Right atrium auricular region (tissue), 2 donors: ENCODE measurements at regions not wholly inside any gene's neighbourhood (a gene's known extent, or its start where the extent isn't known, plus 50 kb on each side); places are given as distances from the start of the nearest gene placed in this dataset.
"Not testable (repeated sequence)": the region's sequence is repeated elsewhere in the genome, so short reads cannot be mapped to it uniquely, and the experiment has no call there.

Experiments used
- DNase-seq: peaks from one replicate; pipeline ENCODE4 v3.0.0-alpha.2; 2019; ENCODE audit warnings: low spot score
- H3K27ac ChIP-seq, 2 donors: fragments of 200-600 bp; sonication (generic); 1 replicate in 1 of 2; 2 replicates in 1 of 2; pipeline ENCODE4 v1.5.1; 2016 to 2019
- H3K27me3 ChIP-seq, 2 donors: fragments of 200-600 bp; sonication (generic); one replicate each; pipeline versions ENCODE4 v1.5.1 to v1.6.0; 2017 to 2019
- H3K36me3 ChIP-seq: fragments of 200-600 bp; sonication (generic); one replicate; pipeline ENCODE4 v1.5.1; 2016
- H3K4me1 ChIP-seq, 2 donors: fragments of 200-600 bp; sonication (generic); one replicate each; pipeline versions ENCODE4 v1.5.1 to v1.6.0; 2017 to 2019
- H3K4me3 ChIP-seq, 2 donors: fragments of 200-600 bp; sonication (generic); 1 replicate in 1 of 2; 2 replicates in 1 of 2; pipeline ENCODE4 v1.5.1; 2017 to 2019; ENCODE audit warnings: mild to moderate bottlenecking in 1 of 2, moderate library complexity in 1 of 2
- H3K9me3 ChIP-seq, 2 donors: fragments of 200-600 bp; sonication (generic); one replicate each; pipeline ENCODE4 v1.5.1; 2019
- TF ChIP-seq, protein P1 (sequence below), 2 donors: fragments of 200-600 bp; sonication (generic); IDR thresholded peaks; one replicate each; pipeline ENCODE4 v1.5.1; 2019; ENCODE audit warnings: antibody characterized with exemption in 2 of 2

DNA sequence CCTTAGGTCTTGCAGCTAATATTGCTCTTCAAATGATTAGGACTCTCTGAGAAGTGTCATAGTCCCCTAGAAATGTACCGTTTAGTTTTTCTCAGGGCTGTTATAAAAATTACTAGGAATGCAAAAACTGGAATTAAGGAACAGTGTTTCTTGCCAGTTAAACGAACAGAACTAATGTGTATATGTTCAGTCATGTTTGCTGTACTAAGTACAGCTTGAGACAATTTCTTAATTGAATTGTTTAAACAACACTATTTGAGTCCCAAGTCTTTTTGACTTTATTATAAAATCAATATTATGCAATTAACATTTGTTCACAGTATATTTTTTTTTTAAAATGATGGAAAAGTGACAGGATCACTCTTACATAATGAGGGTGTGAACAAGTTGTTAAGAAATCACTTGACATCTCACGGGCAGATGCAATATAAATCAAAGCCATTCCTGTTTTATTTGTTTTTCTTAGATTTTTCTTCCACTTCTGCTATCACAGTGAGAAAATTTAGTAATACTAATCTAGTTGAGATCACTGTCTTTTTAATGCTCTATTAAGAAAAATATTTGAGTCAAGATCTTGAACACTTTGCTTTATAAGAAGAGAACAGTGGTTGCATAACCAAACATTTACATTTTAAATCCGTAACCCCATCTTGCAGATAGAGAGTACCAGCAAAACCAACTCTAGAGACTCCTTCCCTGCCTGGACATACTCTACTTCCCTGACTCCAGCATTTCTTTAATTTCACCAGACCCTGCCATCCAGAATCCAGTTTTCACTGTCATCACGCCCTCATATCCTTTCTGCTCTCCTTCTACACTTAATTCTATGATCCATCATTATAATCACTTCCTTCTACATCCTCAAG, 140.7 kb upstream of the KITLG start:
- no peak for DNase-seq
- TF ChIP-seq, protein P1, sequence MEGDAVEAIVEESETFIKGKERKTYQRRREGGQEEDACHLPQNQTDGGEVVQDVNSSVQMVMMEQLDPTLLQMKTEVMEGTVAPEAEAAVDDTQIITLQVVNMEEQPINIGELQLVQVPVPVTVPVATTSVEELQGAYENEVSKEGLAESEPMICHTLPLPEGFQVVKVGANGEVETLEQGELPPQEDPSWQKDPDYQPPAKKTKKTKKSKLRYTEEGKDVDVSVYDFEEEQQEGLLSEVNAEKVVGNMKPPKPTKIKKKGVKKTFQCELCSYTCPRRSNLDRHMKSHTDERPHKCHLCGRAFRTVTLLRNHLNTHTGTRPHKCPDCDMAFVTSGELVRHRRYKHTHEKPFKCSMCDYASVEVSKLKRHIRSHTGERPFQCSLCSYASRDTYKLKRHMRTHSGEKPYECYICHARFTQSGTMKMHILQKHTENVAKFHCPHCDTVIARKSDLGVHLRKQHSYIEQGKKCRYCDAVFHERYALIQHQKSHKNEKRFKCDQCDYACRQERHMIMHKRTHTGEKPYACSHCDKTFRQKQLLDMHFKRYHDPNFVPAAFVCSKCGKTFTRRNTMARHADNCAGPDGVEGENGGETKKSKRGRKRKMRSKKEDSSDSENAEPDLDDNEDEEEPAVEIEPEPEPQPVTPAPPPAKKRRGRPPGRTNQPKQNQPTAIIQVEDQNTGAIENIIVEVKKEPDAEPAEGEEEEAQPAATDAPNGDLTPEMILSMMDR (IDR thresholded peaks at IDR 0.05) = no peak
- no peaks in the 10 kb centered on the region for H3K36me3 ChIP-seq
- no peaks in the 10 kb centered on the region for H3K27me3 ChIP-seq
- H3K4me1 ChIP-seq = no peaks in the 10 kb centered on the region
- H3K9me3 ChIP-seq = no peaks in the 10 kb centered on the region
- no peak overlapping the region for H3K27ac ChIP-seq
- no peak overlapping the region for H3K4me3 ChIP-seq

DNA sequence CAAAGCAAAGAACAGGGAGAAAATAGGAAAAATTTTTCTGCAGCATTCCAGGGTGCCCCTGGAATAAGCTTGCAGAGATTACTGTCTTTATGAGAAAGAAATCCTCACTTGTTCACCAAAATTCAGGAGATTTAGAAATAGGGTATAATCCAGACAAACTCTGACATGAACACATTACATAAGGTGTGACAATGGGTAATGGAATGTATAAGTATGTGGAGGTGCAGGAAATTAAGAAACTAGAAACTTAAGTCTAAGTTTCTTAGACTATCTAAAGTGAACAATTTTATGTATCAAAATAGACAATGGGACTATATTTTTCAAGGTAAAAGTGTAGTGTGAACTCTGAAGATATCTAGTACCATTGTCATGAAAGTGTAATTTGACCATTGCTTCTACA, 140.0 kb upstream of the KITLG start:
- TF ChIP-seq, protein P1 (IDR thresholded peaks at IDR 0.05) = no peak
- Histone ChIP-seq H3K4me1 (no peaks in the 10 kb centered on the region), H3K36me3 (no peaks in the 10 kb centered on the region), H3K9me3 (no peaks in the 10 kb centered on the region), H3K27me3 (no peaks in the 10 kb centered on the region), H3K27ac (no peak overlapping the region), H3K4me3 (no peak overlapping the region)
- DNase-seq = no peak

DNA sequence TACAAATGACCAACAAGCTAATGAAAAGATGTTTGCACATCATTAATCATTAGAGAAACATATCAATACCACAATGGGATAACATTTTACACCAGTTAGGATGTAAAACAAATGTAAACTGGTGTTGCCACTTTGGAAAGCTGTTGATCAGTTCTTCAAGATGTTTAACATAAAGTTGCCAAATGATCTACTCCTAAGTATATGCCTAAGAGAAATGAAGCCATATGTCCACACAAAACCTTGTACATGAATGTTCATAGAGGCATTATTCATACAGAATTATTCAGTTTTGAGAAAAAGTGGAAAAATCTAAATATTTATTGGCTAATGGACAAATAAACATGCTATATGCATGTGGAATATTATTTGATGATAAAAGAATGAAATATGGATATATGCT, 136.9 kb upstream of the KITLG start:
- DNase-seq = no peak
- Histone ChIP-seq H3K27me3 (no peaks in the 10 kb centered on the region), H3K4me3 (no peak overlapping the region), H3K9me3 (no peaks in the 10 kb centered on the region), H3K36me3 (no peaks in the 10 kb centered on the region), H3K4me1 (no peaks in the 10 kb centered on the region), H3K27ac (no peak overlapping the region)
- TF ChIP-seq, protein P1 (IDR thresholded peaks at IDR 0.05) = no peak

DNA sequence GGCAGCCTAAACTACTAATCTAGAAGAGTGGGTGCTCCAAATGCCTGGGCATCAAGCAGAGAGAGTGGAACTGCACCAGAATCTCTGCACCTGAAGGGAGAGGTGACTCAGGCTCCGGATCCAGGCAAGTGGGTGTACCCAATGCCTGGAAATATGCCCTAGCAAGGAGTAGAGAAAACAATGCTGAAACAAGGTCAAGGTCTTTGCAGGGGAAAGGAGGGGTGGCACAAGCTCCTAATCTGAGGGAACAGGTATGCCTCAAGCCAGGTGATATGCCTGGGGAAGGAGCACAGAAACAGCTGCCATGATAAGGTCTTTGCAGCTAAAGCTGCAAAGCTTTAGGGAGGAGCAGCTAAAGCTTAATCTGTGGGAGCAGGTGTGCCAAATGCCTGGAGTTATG, 136.0 kb upstream of the KITLG start:
- H3K36me3 ChIP-seq = no peaks in the 10 kb centered on the region
- no peaks in the 10 kb centered on the region for H3K27me3 ChIP-seq
- no peak overlapping the region for H3K4me3 ChIP-seq
- H3K27ac ChIP-seq = no peak overlapping the region
- no peaks in the 10 kb centered on the region for H3K4me1 ChIP-seq
- TF ChIP-seq, protein P1 (IDR thresholded peaks at IDR 0.05) = no peak
- DNase-seq = no peak
- no peaks in the 10 kb centered on the region for H3K9me3 ChIP-seq

DNA sequence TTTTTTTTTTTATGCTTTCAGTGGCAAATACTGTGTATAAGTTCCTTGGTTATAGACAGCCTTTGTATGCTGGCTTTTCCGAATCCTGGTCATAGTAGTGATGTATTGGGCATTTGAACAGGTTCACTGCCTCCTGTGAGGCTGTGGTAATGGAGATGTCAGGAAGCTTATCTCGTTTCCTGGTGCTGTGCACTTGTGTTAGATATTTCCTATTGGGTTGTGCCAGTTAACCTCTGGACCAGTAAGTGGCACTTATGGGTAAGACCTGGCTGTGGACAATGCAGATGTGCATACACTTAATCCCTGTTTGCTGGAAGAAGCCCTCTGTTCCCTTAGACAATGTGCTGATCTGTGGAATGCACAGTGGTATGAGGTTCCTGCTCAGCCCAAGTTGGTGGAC, 135.4 kb upstream of the KITLG start:
- Histone ChIP-seq H3K36me3 (no peaks in the 10 kb centered on the region), H3K4me3 (no peak overlapping the region), H3K4me1 (no peaks in the 10 kb centered on the region), H3K27me3 (no peaks in the 10 kb centered on the region), H3K27ac (no peak overlapping the region), H3K9me3 (no peaks in the 10 kb centered on the region)
- no peak for DNase-seq
- TF ChIP-seq, protein P1 (IDR thresholded peaks at IDR 0.05) = no peak

DNA sequence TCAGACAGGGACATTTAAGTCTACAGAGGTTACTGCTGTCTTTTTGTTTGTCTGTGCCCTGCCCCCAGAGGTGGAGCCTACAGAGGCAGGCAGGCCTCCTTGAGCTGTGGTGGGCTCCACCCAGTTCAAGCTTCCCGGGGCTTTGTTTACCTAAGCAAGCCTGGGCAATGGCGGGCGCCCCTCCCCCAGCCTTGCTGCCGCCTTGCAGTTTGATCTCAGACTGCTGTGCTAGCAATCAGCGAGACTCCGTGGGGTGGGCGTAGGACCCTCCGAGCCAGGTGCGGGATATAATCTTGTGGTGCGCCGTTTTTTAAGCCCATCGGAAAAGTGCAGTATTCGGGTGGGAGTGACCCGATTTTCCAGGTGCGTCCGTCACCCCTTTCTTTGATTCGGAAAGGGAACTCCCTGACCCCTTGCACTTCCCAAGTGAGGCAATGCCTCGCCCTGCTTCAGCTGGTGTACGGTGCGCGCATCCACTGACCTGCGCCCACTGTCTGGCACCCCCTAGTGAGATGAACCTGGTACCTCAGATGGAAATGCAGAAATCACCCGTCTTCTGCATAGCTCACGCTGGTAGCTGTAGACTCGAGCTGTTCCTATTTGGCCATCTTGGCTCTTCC, 134.1 kb upstream of the KITLG start:
- not testable (repeated sequence) for H3K27ac ChIP-seq, H3K36me3 ChIP-seq, DNase-seq, H3K4me3 ChIP-seq, H3K9me3 ChIP-seq, H3K4me1 ChIP-seq, H3K27me3 ChIP-seq
